ENCODE measurements at regions not wholly inside any gene's neighbourhood (a gene's known extent, or its start where the extent isn't known, plus 50 kb on each side); places are given as distances from the start of the nearest gene placed in this dataset.

DNA sequence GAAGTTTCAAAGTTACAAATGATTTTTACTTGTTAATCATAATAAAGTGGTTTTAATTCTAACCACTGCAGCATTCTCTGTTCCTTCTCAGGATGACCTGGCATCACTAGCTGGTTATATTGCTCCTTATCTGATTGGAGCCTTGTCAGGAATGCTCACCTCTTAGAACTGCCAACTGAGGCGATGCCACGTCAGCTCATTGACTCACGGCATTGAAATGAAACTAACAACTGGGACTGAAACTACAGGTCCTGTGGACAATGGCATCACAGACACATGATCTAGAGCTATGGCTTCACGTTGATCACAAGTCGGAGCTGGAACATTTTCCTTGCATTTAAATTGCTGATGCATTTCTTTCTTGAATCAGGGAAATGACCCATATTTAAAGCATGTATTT is 54.9 kb upstream of the MAP2 start:
- DNase-seq (ENCODE audit: low spot score): no peak

DNA sequence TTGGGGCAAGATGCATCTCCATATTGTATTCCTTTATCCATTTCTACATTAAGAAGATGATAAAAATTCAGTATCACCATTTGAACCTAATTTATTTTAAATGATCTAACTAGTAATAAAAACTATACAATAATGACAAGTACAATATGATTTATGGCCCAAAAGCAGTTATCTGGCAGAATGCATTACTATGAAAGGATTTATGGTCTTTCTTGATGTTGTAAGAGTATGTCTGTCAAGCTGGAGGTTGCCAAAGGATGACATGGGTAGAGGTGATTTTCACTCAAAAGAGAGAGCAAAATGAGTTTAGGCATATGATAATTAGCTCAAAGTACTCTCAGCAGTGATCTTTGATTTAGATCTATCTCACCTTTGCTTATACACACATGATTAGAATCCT is 54.2 kb upstream of the MAP2 start:
- no peak for DNase-seq (ENCODE audit: low spot score)

DNA sequence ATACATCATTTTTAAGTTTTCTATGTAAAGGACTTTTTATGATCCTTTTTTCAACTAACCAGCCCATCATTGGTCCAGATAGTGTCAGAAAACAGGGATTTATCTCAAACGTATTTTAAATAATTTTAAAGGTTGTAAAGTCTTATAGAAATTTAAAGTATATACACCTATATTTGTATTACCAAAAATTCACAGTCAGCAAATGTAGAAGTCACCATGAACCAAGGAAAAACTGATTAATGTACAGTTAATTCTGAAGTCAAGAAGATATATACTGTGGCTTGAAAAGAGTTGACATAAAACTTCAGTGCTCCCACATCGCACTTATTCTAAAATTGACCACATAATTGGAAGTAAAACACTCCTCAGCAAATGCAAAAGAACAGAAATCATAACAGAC is 52.4 kb upstream of the MAP2 start:
- no peak for DNase-seq (ENCODE audit: low spot score)

Measured in HuH-7.5 (cell line).